Loucy (cell line): ENCODE measurements at regions not wholly inside any gene's neighbourhood (a gene's known extent, or its start where the extent isn't known, plus 50 kb on each side); places are given as distances from the start of the nearest gene placed in this dataset.

Experiments used
- H2AFZ ChIP-seq: fragments of 200-600 bp; sonication (generic); 2 replicates; pipeline ENCODE4 v1.6.0; 2016; ENCODE audit warnings: antibody characterized with exemption, mild to moderate bottlenecking, low read length, moderate library complexity
- H3F3A ChIP-seq: fragments of 200-600 bp; 2 replicates; pipeline ENCODE4 v1.6.0; 2016; ENCODE audit warnings: antibody characterized with exemption, low read depth, mild to moderate bottlenecking
- H3K27me3 ChIP-seq: fragments of 200-600 bp; sonication (generic); 2 replicates; pipeline ENCODE4 v1.6.1; 2014; ENCODE audit warnings: low read length, mild to moderate bottlenecking; ENCODE audit not compliant: insufficient read depth, poor library complexity, severe bottlenecking
- H3K36me3 ChIP-seq: fragments of 200-600 bp; sonication (generic); 2 replicates; pipeline ENCODE4 v1.6.1; 2016; ENCODE audit warnings: low read length; ENCODE audit not compliant: insufficient read depth
- H3K4me1 ChIP-seq: fragments of 200-600 bp; sonication (generic); 2 replicates; pipeline ENCODE4 v1.5.1; 2014; ENCODE audit warnings: low read length, mild to moderate bottlenecking; ENCODE audit not compliant: insufficient read depth, poor library complexity, severe bottlenecking
- H3K4me2 ChIP-seq: fragments of 200-600 bp; sonication (generic); 2 replicates; pipeline ENCODE4 v1.6.0; 2014; ENCODE audit warnings: antibody characterized with exemption, low read length, low read depth, mild to moderate bottlenecking; ENCODE audit not compliant: poor library complexity, severe bottlenecking
- H3K4me3 ChIP-seq: fragments of 200-600 bp; sonication (generic); 2 replicates; pipeline ENCODE4 v1.5.1; 2014; ENCODE audit warnings: low read length, mild to moderate bottlenecking, mixed read lengths; ENCODE audit not compliant: poor library complexity, severe bottlenecking
- H3K79me2 ChIP-seq: fragments of 200-600 bp; sonication (generic); 2 replicates; pipeline ENCODE4 v1.6.1; 2014; ENCODE audit warnings: low read length; ENCODE audit not compliant: insufficient read depth
- H3K9ac ChIP-seq: fragments of 200-600 bp; sonication (generic); 2 replicates; pipeline ENCODE4 v1.6.0; 2014; ENCODE audit warnings: mild to moderate bottlenecking, low read depth, low read length, moderate library complexity; ENCODE audit not compliant: poor library complexity, severe bottlenecking
- H3K9me2 ChIP-seq: fragments of 200-600 bp; sonication (generic); replicated peaks from 2 replicates; pipeline ENCODE4 v1.6.1; 2016; ENCODE audit warnings: low read depth, low read length, mixed read lengths
- H3K9me3 ChIP-seq: fragments of 200-600 bp; sonication (generic); 2 replicates; pipeline ENCODE4 v1.6.1; 2014; ENCODE audit warnings: mild to moderate bottlenecking, antibody characterized with exemption, low read length, low read depth; ENCODE audit not compliant: insufficient read depth
- H4K20me1 ChIP-seq: fragments of 200-600 bp; sonication (generic); 2 replicates; pipeline ENCODE4 v1.6.0; 2014; ENCODE audit warnings: antibody characterized with exemption, low read length, mild to moderate bottlenecking; ENCODE audit not compliant: insufficient read depth, poor library complexity, severe bottlenecking
- EZH2phosphoT487 ChIP-seq: fragments of 200-600 bp; IDR thresholded peaks from 2 replicates; pipeline ENCODE4 v1.6.1; 2018; ENCODE audit warnings: antibody characterized with exemption, mild to moderate bottlenecking, moderate library complexity, borderline replicate concordance
- TF ChIP-seq, protein P1 (sequence below): fragments of 200-600 bp; sonication (generic); conservative IDR thresholded peaks from 2 replicates; pipeline ENCODE4 v1.5.1; 2014; ENCODE audit warnings: mild to moderate bottlenecking, antibody characterized with exemption, low read length

DNA sequence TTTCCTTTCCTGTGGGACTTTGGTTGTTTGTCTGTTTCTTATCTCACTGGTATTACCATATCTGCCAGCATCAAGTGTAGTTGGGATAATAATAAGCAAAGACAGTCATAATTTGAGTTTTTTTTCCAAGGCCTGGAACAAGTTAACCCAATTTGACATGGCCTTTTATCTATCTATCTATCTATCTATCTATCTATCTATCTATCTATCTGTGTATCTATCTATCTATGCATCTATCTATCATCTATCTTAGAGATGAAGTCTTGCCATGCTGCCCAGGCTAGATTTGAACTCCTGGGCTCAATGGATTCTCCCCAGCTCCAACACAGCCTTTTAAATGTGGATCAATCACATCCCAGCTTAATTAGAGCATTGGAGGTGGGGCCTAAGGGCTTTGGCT is 174.1 kb upstream of the CSF3R start:
- H2AFZ ChIP-seq = no peak overlapping the region
- H3F3A ChIP-seq = no peaks in the 10 kb centered on the region
- H3K9me2 ChIP-seq = no peaks in the 10 kb centered on the region
- no peaks in the 10 kb centered on the region for H3K36me3 ChIP-seq
- no peaks in the 10 kb centered on the region for H4K20me1 ChIP-seq
- no peak overlapping the region for H3K9ac ChIP-seq
- H3K9me3 ChIP-seq = no peaks in the 10 kb centered on the region
- peaks cover 15% of the 10 kb centered on the region for H3K4me1 ChIP-seq
- TF ChIP-seq, protein P1, sequence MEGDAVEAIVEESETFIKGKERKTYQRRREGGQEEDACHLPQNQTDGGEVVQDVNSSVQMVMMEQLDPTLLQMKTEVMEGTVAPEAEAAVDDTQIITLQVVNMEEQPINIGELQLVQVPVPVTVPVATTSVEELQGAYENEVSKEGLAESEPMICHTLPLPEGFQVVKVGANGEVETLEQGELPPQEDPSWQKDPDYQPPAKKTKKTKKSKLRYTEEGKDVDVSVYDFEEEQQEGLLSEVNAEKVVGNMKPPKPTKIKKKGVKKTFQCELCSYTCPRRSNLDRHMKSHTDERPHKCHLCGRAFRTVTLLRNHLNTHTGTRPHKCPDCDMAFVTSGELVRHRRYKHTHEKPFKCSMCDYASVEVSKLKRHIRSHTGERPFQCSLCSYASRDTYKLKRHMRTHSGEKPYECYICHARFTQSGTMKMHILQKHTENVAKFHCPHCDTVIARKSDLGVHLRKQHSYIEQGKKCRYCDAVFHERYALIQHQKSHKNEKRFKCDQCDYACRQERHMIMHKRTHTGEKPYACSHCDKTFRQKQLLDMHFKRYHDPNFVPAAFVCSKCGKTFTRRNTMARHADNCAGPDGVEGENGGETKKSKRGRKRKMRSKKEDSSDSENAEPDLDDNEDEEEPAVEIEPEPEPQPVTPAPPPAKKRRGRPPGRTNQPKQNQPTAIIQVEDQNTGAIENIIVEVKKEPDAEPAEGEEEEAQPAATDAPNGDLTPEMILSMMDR = no peak
- no peak for TF ChIP-seq EZH2phosphoT487
- H3K4me2 ChIP-seq = no peak overlapping the region
- H3K79me2 ChIP-seq = no peaks in the 10 kb centered on the region
- no peak overlapping the region for H3K4me3 ChIP-seq
- no peaks in the 10 kb centered on the region for H3K27me3 ChIP-seq

DNA sequence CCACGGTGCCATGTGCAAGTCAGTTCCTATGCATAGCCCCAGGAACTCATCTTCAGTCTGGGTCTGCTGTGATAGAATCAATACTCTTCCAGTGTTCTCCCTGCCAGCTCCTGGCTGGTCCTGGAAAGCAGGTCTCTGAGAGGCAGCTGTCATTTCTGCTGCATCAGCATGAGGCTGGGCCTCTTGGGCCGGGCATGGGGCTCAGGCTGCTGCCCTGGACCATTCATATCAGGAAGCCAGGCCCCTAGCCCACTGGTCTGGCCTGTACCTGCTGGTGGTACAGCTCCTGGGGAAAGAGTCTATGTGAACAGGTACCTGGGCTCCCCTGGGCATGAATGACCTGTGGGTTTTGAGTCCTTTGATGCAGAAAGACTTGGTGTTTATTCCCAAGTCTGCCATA is 173.6 kb upstream of the CSF3R start:
- Histone ChIP-seq H3K36me3 (no peaks in the 10 kb centered on the region), H3K4me3 (no peak overlapping the region), H3K9ac (no peak overlapping the region), H3K79me2 (no peaks in the 10 kb centered on the region), H3K4me1 (peaks cover 21% of the 10 kb centered on the region), H4K20me1 (no peaks in the 10 kb centered on the region), H3K4me2 (no peak overlapping the region), H3F3A (no peaks in the 10 kb centered on the region), H3K9me2 (no peaks in the 10 kb centered on the region), H3K9me3 (no peaks in the 10 kb centered on the region), H2AFZ (no peak overlapping the region), H3K27me3 (no peaks in the 10 kb centered on the region)
- TF ChIP-seq EZH2phosphoT487 = no peak
- TF ChIP-seq, protein P1 = no peak

DNA sequence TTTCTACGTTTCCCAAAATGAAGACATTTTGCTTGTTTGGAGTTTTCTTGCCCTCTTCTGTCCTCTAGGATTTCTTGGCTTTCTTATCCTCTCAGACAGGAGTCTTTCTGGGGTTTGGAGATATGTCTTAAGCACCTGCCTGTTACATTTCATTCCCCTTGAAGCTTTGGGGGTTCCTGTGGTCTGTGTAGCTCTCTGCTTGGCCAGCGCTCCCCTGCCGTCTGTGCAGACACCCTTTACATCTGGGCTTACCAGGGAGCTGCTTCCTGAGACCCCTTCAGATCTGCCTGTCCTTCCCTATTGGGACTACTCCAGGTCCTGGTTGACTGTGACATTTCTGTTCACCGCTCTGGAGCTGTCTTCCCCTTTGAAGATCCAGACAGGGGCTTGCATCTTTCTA is 171.9 kb upstream of the CSF3R start:
- Histone ChIP-seq H3K4me3 (no peak overlapping the region), H3K4me1 (peaks cover 29% of the 10 kb centered on the region), H3K9me2 (no peaks in the 10 kb centered on the region), H4K20me1 (no peaks in the 10 kb centered on the region), H3F3A (no peaks in the 10 kb centered on the region), H3K79me2 (no peaks in the 10 kb centered on the region), H3K4me2 (no peak overlapping the region), H3K9me3 (no peaks in the 10 kb centered on the region), H3K9ac (no peak overlapping the region), H2AFZ (no peak overlapping the region), H3K27me3 (no peaks in the 10 kb centered on the region), H3K36me3 (no peaks in the 10 kb centered on the region)
- TF ChIP-seq, protein P1 = no peak
- no peak for TF ChIP-seq EZH2phosphoT487
